ENCODE measurements at regions not wholly inside any gene's neighbourhood (a gene's known extent, or its start where the extent isn't known, plus 50 kb on each side); places are given as distances from the start of the nearest gene placed in this dataset.

DNA sequence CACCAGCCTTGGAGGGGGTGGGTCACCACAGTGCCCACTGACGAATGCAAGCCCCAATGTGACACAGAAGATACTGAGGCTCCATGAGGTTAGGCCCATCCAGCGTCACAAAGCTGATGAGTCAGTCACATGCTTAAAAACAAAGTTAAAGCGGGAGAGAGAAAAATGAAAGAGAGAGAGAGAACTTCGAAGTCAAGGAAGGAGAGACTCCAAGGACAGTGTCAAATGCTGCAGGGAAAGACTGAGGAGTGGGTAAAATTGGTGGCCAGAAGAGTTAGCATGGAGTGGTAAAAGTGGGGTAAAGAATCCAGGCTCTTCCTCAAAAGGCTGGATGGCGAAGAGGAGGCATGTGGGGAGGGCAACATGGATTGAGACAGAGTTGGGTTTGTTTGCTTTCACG lies 201.9 kb upstream of the CCDC150 start:
- H3K27me3 ChIP-seq: no peaks in the 10 kb centered on the region
- intact Hi-C loops (cut with DNase I): no loop called here
- ATAC-seq: no peak
- no peak for DNase-seq
- H3K4me1 ChIP-seq: peaks cover 0 to 48% (median 26%) of the 10 kb centered on the region in 9 donors
- H3K9me3 ChIP-seq: no peaks in the 10 kb centered on the region
- H3K36me3 ChIP-seq: no peaks in the 10 kb centered on the region
- WGBS, 2 donors: 93% methylated on average over 6 of the region's 6 CpGs
- no peak overlapping the region for H3K4me3 ChIP-seq
- H3K27ac ChIP-seq: no peak overlapping the region
- TF ChIP-seq, protein P1, sequence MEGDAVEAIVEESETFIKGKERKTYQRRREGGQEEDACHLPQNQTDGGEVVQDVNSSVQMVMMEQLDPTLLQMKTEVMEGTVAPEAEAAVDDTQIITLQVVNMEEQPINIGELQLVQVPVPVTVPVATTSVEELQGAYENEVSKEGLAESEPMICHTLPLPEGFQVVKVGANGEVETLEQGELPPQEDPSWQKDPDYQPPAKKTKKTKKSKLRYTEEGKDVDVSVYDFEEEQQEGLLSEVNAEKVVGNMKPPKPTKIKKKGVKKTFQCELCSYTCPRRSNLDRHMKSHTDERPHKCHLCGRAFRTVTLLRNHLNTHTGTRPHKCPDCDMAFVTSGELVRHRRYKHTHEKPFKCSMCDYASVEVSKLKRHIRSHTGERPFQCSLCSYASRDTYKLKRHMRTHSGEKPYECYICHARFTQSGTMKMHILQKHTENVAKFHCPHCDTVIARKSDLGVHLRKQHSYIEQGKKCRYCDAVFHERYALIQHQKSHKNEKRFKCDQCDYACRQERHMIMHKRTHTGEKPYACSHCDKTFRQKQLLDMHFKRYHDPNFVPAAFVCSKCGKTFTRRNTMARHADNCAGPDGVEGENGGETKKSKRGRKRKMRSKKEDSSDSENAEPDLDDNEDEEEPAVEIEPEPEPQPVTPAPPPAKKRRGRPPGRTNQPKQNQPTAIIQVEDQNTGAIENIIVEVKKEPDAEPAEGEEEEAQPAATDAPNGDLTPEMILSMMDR (IDR thresholded peaks at IDR 0.05): no peak

DNA sequence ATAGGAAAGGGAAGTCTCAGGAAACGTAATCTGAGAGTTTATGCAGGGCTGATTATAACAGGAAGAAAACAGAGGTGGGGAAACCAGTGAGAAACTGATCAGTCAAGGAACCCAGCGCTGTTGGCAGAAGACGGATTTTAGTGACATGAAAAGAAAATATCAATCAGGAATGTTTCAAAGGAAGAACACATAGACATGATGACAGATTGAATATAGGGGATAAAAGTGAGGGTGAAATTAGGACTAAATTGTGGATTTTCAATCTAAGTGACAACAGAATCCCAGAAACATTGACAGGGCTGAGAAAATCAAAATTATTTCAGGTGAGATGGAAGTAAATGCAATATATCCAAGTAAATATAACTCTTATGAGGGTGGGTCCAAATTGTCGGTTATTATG lies 199.8 kb upstream of the CCDC150 start:
- intact Hi-C loops (cut with DNase I): loop anchor here in 1 of 10 donors (10.0 kb wide), 1 partner anchor 95 kb away; no protein-coding TSS in a partner anchor

DNA sequence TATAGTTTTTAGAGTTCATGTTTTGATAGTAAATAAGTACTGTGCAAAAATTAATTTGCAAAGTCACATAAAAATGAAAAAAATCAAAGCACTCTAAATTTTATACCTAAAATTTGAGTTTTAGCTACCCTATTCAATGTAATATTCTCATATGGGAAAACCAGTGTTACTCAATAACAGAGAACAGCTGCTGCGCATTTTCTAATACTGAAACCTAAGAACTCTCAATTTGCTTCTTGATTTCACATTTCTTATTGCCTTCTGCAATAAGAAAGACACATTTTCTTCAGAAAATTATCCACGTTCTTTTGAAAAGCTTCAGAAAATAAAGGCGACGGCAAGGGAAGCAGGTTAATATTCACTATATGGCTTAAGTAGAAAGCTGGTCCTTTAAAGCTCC lies 199.1 kb upstream of the CCDC150 start:
- Histone ChIP-seq H3K4me1 (peaks cover 0 to 24% (median 6%) of the 10 kb centered on the region in 9 donors), H3K27ac (no peak overlapping the region), H3K4me3 (no peak overlapping the region), H3K9me3 (no peaks in the 10 kb centered on the region), H3K27me3 (no peaks in the 10 kb centered on the region), H3K36me3 (no peaks in the 10 kb centered on the region)
- ATAC-seq (no peak), DNase-seq (no peak)
- intact Hi-C loops (cut with DNase I): loop anchor here in 1 of 10 donors (10.0 kb wide), 1 partner anchor 96 kb away; no protein-coding TSS in a partner anchor
- TF ChIP-seq, protein P1 (IDR thresholded peaks at IDR 0.05): no peak
- WGBS, 2 donors: 77 to 78% methylated on average over 4 of the region's 4 CpGs

More for the DNA sequence above, 199.8 kb upstream of the CCDC150 start:
- TF ChIP-seq, protein P1 (IDR thresholded peaks at IDR 0.05): no peak
- ATAC-seq (no peak), DNase-seq (no peak)
- Histone ChIP-seq H3K9me3 (no peaks in the 10 kb centered on the region), H3K27ac (no peak overlapping the region), H3K4me1 (peaks cover 0 to 30% (median 11%) of the 10 kb centered on the region in 9 donors), H3K36me3 (no peaks in the 10 kb centered on the region), H3K4me3 (no peak overlapping the region), H3K27me3 (no peaks in the 10 kb centered on the region)
- 61 to 65% methylated on average over 4 of the region's 4 CpGs for WGBS, 2 donors

DNA sequence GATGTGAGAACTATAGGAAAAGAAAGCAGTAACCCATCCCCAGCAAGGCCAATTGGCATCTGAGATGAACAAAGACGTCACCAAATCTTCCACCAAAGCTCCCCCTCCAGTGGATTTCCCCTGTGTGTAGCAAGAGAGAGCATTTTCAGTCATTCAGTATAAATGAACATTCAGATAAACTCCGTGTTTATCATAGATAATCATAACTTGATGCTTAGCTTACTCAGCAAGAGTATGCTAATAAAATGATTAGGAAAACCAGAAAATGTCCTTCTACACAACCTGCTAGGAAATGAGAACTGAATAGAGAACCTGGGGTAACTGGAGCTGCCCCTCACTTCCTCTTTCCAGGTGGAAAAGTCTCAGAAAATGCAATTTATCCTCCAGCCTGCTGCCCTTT lies 198.0 kb upstream of the CCDC150 start:
- DNase-seq: no peak
- Histone ChIP-seq H3K27ac (no peak overlapping the region), H3K27me3 (no peaks in the 10 kb centered on the region), H3K4me1 (peaks cover 0 to 19% (median 5%) of the 10 kb centered on the region in 9 donors), H3K4me3 (no peak overlapping the region), H3K36me3 (no peaks in the 10 kb centered on the region), H3K9me3 (no peaks in the 10 kb centered on the region)
- no peak for ATAC-seq
- 53 to 58% methylated on average over 2 of the region's 2 CpGs for WGBS, 2 donors
- intact Hi-C loops (cut with DNase I): loop anchor here in 1 of 10 donors (10.0 kb wide), 1 partner anchor 97 kb away; no protein-coding TSS in a partner anchor
- TF ChIP-seq, protein P1 (IDR thresholded peaks at IDR 0.05): no peak
